CD14-positive monocyte (primary cell): ENCODE measurements at regions not wholly inside any gene's neighbourhood (a gene's known extent, or its start where the extent isn't known, plus 50 kb on each side); places are given as distances from the start of the nearest gene placed in this dataset.
"Not testable (repeated sequence)": the region's sequence is repeated elsewhere in the genome, so short reads cannot be mapped to it uniquely, and the experiment has no call there.

ENCODE experiments used
- DNase-seq, 3 donors: peaks; one replicate each; pipeline ENCODE4 v3.0.0-alpha.2; 2011 to 2022
- H2AFZ ChIP-seq: 2 replicates; pipeline ENCODE4 v1.6.0; 2012; ENCODE audit warnings: mild to moderate bottlenecking, low read depth, low read length, inconsistent platforms; ENCODE audit not compliant: insufficient read depth, poor library complexity, severe bottlenecking
- H3K27ac ChIP-seq, 2 donors: 1 replicate in 1 of 2; 2 replicates in 1 of 2; pipeline ENCODE4 v1.5.1; 2012 to 2013; ENCODE audit warnings: low read length in 2 of 2, control low read depth in 1 of 2, inconsistent platforms in 1 of 2, low read depth in 1 of 2, mild to moderate bottlenecking in 1 of 2
- H3K27me3 ChIP-seq, 2 donors: one replicate each; pipeline versions ENCODE4 v1.6.0 to v1.6.1; 2011 to 2013; ENCODE audit warnings: low read length in 2 of 2; ENCODE audit not compliant: control insufficient read depth in 2 of 2, insufficient read depth in 2 of 2
- H3K36me3 ChIP-seq, 2 donors: replicated peaks in 1 of 2; 1 replicate in 1 of 2; 2 replicates in 1 of 2; pipeline versions ENCODE4 v1.5.1 to v1.6.1; 2012 to 2013; ENCODE audit warnings: low read length in 2 of 2, control low read depth in 1 of 2, inconsistent platforms in 1 of 2, mild to moderate bottlenecking in 1 of 2; ENCODE audit not compliant: insufficient read depth in 2 of 2, control insufficient read depth in 1 of 2
- H3K4me1 ChIP-seq, 2 donors: 1 replicate in 1 of 2; 2 replicates in 1 of 2; pipeline versions ENCODE4 v1.5.1 to v1.6.1; 2012 to 2013; ENCODE audit warnings: low read length in 2 of 2, control low read depth in 1 of 2, inconsistent platforms in 1 of 2, mild to moderate bottlenecking in 1 of 2, moderate library complexity in 1 of 2; ENCODE audit not compliant: insufficient read depth in 2 of 2, control insufficient read depth in 1 of 2
- H3K4me2 ChIP-seq: replicated peaks from 2 replicates; pipeline ENCODE3; 2012; ENCODE audit warnings: low read length, moderate library complexity, mild to moderate bottlenecking; ENCODE audit not compliant: poor library complexity, severe bottlenecking; ENCODE audit errors: extremely low read depth
- H3K4me3 ChIP-seq, 3 experiments: fragments of 200-600 bp in 1 of 3; sonication (generic) in 1 of 3; replicated peaks in 1 of 3; 1 replicate in 2 of 3; 2 replicates in 1 of 3; pipeline ENCODE4 v1.5.1; 2011 to 2013; ENCODE audit warnings: low read length in 3 of 3, mild to moderate bottlenecking in 3 of 3, control low read depth in 2 of 3, low read depth in 2 of 3, inconsistent platforms in 1 of 3, moderate library complexity in 1 of 3
- H3K79me2 ChIP-seq: 2 replicates; pipeline ENCODE4 v1.6.0; 2012; ENCODE audit warnings: mild to moderate bottlenecking, control low read depth, inconsistent platforms, low read length, moderate library complexity; ENCODE audit not compliant: insufficient read depth
- H3K9ac ChIP-seq: 2 replicates; pipeline ENCODE4 v1.6.0; 2017; ENCODE audit warnings: low read length, mild to moderate bottlenecking; ENCODE audit not compliant: insufficient read depth, poor library complexity, severe bottlenecking
- H3K9me3 ChIP-seq, 2 donors: replicated peaks in 1 of 2; 1 replicate in 1 of 2; 2 replicates in 1 of 2; pipeline versions ENCODE4 v1.5.1 to v1.6.1; 2012 to 2013; ENCODE audit warnings: low read length in 2 of 2, control low read depth in 1 of 2; ENCODE audit not compliant: control insufficient read depth in 1 of 2, insufficient read depth in 1 of 2
- H4K20me1 ChIP-seq: 2 replicates; pipeline ENCODE4 v1.6.0; 2012; ENCODE audit warnings: mild to moderate bottlenecking, low read length, control low read depth, moderate library complexity; ENCODE audit not compliant: insufficient read depth
- H3K27ac Mint-ChIP-seq, 7 donors: one replicate each; pipeline ENCODE4 v1.8.0; 2020; ENCODE audit warnings: mild to moderate bottlenecking in 7 of 7, mixed read lengths in 7 of 7, moderate library complexity in 6 of 7, inconsistent platforms in 2 of 7
- H3K27me3 Mint-ChIP-seq, 3 donors: one replicate each; pipeline ENCODE4 v1.8.0; 2021 to 2022; ENCODE audit warnings: low read depth in 3 of 3, mild to moderate bottlenecking in 3 of 3, mixed read lengths in 3 of 3, moderate library complexity in 3 of 3, inconsistent platforms in 1 of 3
- H3K36me3 Mint-ChIP-seq, 2 donors: one replicate each; pipeline ENCODE4 v1.8.0; 2020; ENCODE audit warnings: mixed read lengths in 2 of 2, inconsistent platforms in 1 of 2, mild to moderate bottlenecking in 1 of 2
- H3K4me1 Mint-ChIP-seq: one replicate; pipeline ENCODE4 v1.8.0; 2020; ENCODE audit warnings: mild to moderate bottlenecking, mixed read lengths
- H3K4me3 Mint-ChIP-seq, 2 donors: one replicate each; pipeline ENCODE4 v1.8.0; 2020; ENCODE audit warnings: mild to moderate bottlenecking in 2 of 2, mixed read lengths in 2 of 2, moderate library complexity in 1 of 2
- H3K9me3 Mint-ChIP-seq, 7 donors: one replicate each; pipeline ENCODE4 v1.8.0; 2020 to 2022; ENCODE audit warnings: mixed read lengths in 7 of 7, mild to moderate bottlenecking in 6 of 7, moderate library complexity in 6 of 7, inconsistent platforms in 2 of 7
- CTCF ChIP-seq: fragments of 200-600 bp; IDR thresholded peaks from one replicate; pipeline ENCODE4 v1.8.0; 2022; ENCODE audit warnings: antibody characterized with exemption, mild to moderate bottlenecking
- WGBS: methylation state at CpG from one replicate; pipeline ENCODE4 v1.1.5; 2013; ENCODE audit warnings: missing lambda C conversion rate; ENCODE audit not compliant: insufficient coverage; 5-methylcytosine and 5-hydroxymethylcytosine counted together
- intact Hi-C, 2 donors: fragments of 100-400 bp; cut with micrococcal nuclease; formaldehyde crosslinking; loops; one replicate each; pipeline versions ENCODE4 v1.15.0 to v1.15.1; 2023

- Histone ChIP-seq H3K27ac (no peak overlapping the region), H3K9ac (no peak overlapping the region), H3K4me3 (no peak overlapping the region), H3K36me3 (no peaks in the 10 kb centered on the region), H3K9me3 (peaks cover 0 to 5% of the 10 kb centered on the region in 2 donors), H3K27me3 (no peaks in the 10 kb centered on the region), H4K20me1 (no peaks in the 10 kb centered on the region), H3K79me2 (no peaks in the 10 kb centered on the region), H3K4me1 (no peaks in the 10 kb centered on the region), H3K4me2 (no peak overlapping the region), H2AFZ (no peak overlapping the region)
- Mint-ChIP-seq H3K4me1 (no peaks in the 10 kb centered on the region), H3K27me3 (peaks cover 0 to 1% (median 0%) of the 10 kb centered on the region in 3 donors), H3K4me3 (no peak overlapping the region), H3K27ac (no peak overlapping the region), H3K36me3 (no peaks in the 10 kb centered on the region), H3K9me3 (peaks cover 3 to 14% (median 9%) of the 10 kb centered on the region in 7 donors)
- intact Hi-C loops, result no loop called here
- WGBS, result 88% methylated on average over 1 of the region's 6 CpGs
- DNase-seq, result no peak
- TF ChIP-seq CTCF, result no peak
Measured at GRCh38 chr3:25849091-25849490, 59.2 kb downstream of the OXSM start.

DNA sequence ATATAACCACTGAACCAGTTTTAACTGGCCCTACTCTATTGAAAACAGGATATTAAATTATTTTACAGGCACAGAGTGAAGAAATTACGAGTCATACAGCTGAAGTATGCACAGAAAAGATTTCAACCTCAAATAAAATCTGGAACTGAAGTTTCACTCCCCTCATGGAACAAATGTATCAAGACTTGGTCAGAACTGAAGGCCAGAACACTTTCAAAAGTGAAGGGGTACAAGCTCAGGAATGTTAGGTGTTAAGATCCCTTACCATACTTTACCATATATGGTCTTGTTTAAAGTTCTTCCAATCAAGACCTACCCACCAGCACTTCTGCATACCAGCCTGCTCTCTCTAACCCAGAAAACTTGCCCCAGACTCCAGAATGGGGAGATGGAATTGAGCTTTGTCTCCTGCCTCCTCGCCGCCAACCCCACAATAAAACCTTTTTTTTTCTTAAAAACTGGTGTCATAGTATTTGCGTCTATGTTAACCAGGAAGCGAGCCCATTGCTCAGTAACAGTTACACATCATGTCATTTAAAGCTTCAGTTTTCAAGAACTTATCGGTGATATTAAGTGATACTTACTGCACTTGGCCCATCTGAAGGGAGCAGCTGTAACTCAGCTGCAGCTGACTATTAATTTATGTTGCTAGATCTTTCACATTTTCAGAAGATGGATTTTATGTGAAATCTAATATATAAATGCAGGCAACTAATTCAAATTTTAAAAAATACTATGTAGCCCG, 59.9 kb downstream of the OXSM start:
- Mint-ChIP-seq H3K4me1 (no peaks in the 10 kb centered on the region), H3K27ac (no peak overlapping the region), H3K9me3 (peaks cover 3 to 14% (median 9%) of the 10 kb centered on the region in 7 donors), H3K4me3 (peak overlapping the region in 1 of 2 donors; percentile 20), H3K27me3 (peaks cover 0 to 1% (median 1%) of the 10 kb centered on the region in 3 donors), H3K36me3 (no peaks in the 10 kb centered on the region)
- Histone ChIP-seq H2AFZ (no peak overlapping the region), H4K20me1 (no peaks in the 10 kb centered on the region), H3K4me3 (no peak overlapping the region), H3K79me2 (no peaks in the 10 kb centered on the region), H3K9ac (no peak overlapping the region), H3K27ac (no peak overlapping the region), H3K4me1 (no peaks in the 10 kb centered on the region), H3K27me3 (no peaks in the 10 kb centered on the region), H3K9me3 (peaks cover 0 to 5% of the 10 kb centered on the region in 2 donors), H3K4me2 (no peak overlapping the region), H3K36me3 (no peaks in the 10 kb centered on the region)
- no peak for DNase-seq
- intact Hi-C loops, result no loop called here
- TF ChIP-seq CTCF, result no peak
- WGBS, result 100% methylated on average over 1 of the region's 7 CpGs

GRCh38 chr3:25851693-25852259, 61.9 kb downstream of the OXSM start:
- intact Hi-C loops, H3K27ac Mint-ChIP-seq, H4K20me1 ChIP-seq, H3K4me3 Mint-ChIP-seq, H3K27me3 ChIP-seq, H3K36me3 Mint-ChIP-seq, H3K79me2 ChIP-seq, H3K27me3 Mint-ChIP-seq, H3K4me2 ChIP-seq, H3K36me3 ChIP-seq, H3K4me1 Mint-ChIP-seq, H3K4me3 ChIP-seq, DNase-seq, H3K9ac ChIP-seq, H2AFZ ChIP-seq, H3K4me1 ChIP-seq, H3K27ac ChIP-seq, H3K9me3 ChIP-seq: not testable (repeated sequence)
- WGBS, result over 99% methylated on average over 15 of the region's 21 CpGs
- peaks cover 3 to 14% (median 9%) of the 10 kb centered on the region in 7 donors for H3K9me3 Mint-ChIP-seq
